ENCODE measurements at regions not wholly inside any gene's neighbourhood (a gene's known extent, or its start where the extent isn't known, plus 50 kb on each side); places are given as distances from the start of the nearest gene placed in this dataset.

DNA sequence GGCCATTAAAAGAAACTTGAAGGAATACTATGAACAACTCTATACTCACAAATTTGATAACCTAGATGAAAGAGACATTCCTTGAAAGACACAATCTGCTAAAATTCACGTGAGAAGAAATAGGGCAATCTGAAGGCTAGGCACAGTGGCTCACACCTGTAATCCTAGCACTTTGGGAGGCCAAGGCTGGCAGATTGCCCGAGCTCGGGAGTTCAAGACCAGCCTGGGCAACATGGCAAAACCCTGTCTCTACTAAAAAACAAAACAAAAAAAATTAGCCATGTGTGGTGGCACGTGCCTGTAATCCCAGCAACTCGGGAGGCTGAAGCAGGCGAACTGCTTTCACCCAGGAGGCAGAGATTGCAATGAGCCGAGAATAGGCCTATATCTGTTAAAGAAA is 104.8 kb downstream of the HES1 start:
- H3K9me2 ChIP-seq (replicated peaks; ENCODE audit: insufficient read depth, low read length), result no peaks in the 10 kb centered on the region
- H3K9ac ChIP-seq (ENCODE audit: low read length), result no peak overlapping the region
- no peak overlapping the region for H2AFZ ChIP-seq (ENCODE audit: low read length)
- no peak for TF ChIP-seq EZH2phosphoT487 (IDR thresholded peaks at IDR 0.05; ENCODE audit: low read length)
- TF ChIP-seq EZH2 (optimal IDR thresholded peaks at IDR 0.05; ENCODE audit: low read depth, low read length), result no peak
- TF ChIP-seq, protein P1, sequence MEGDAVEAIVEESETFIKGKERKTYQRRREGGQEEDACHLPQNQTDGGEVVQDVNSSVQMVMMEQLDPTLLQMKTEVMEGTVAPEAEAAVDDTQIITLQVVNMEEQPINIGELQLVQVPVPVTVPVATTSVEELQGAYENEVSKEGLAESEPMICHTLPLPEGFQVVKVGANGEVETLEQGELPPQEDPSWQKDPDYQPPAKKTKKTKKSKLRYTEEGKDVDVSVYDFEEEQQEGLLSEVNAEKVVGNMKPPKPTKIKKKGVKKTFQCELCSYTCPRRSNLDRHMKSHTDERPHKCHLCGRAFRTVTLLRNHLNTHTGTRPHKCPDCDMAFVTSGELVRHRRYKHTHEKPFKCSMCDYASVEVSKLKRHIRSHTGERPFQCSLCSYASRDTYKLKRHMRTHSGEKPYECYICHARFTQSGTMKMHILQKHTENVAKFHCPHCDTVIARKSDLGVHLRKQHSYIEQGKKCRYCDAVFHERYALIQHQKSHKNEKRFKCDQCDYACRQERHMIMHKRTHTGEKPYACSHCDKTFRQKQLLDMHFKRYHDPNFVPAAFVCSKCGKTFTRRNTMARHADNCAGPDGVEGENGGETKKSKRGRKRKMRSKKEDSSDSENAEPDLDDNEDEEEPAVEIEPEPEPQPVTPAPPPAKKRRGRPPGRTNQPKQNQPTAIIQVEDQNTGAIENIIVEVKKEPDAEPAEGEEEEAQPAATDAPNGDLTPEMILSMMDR (IDR thresholded peaks at IDR 0.05; ENCODE audit: low read length), result no peak
- no peak for DNase-seq
- no peak overlapping the region for H3K27ac ChIP-seq (ENCODE audit: low read length)
- no peaks in the 10 kb centered on the region for H3K36me3 ChIP-seq (replicated peaks; ENCODE audit: insufficient read depth, low read length)
- H3K27me3 ChIP-seq (replicated peaks; ENCODE audit: insufficient read depth, low read length), result no peaks in the 10 kb centered on the region
- no peak overlapping the region for H3K4me2 ChIP-seq (ENCODE audit: low read depth, low read length)
- H4K20me1 ChIP-seq (ENCODE audit: insufficient read depth, low read length), result no peaks in the 10 kb centered on the region
- H3F3A ChIP-seq (ENCODE audit: insufficient read depth, low read length), result no peaks in the 10 kb centered on the region
- H3K9me3 ChIP-seq (replicated peaks; ENCODE audit: insufficient read depth, low read length), result no peaks in the 10 kb centered on the region
- H3K4me3 ChIP-seq (ENCODE audit: low read length), result no peak overlapping the region
- no peaks in the 10 kb centered on the region for H3K4me1 ChIP-seq (ENCODE audit: low read length)
- H3K79me2 ChIP-seq (ENCODE audit: low read length), result no peaks in the 10 kb centered on the region

DNA sequence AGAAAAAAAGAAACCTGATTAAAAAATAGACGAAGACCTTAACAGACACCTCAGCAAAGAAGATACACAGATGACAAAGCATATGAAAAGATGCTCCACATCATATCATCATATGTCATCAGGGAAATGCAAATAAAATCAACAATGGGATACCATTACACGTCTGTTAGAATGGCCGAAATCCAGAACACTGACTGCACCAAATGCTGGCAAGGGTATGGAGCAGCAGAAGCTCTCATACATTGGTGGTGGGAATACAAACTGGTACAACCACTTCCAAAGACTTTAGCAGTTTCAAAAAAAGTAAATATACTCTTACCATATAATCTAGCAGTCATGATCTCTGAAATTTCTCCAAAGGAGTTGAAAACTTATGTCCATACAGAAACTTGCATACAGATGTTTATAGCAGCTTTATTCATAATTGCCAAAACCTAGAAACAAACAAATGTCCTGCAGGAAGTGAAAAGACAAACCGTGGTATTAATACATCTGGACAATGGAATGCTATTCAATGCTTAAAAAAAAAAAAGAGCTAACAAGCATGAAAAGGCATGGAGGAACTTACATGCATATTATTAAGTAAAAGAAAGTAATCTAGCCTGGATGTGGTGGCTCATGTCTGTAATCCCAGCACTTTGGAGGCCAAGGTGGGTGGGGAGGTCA is 107.4 kb downstream of the HES1 start:
- no peak for DNase-seq
- Histone ChIP-seq H3F3A (ENCODE audit: insufficient read depth, low read length) (no peaks in the 10 kb centered on the region), H3K36me3 (replicated peaks; ENCODE audit: insufficient read depth, low read length) (no peaks in the 10 kb centered on the region), H3K4me3 (ENCODE audit: low read length) (no peak overlapping the region), H3K27me3 (replicated peaks; ENCODE audit: insufficient read depth, low read length) (no peaks in the 10 kb centered on the region), H3K4me1 (ENCODE audit: low read length) (no peaks in the 10 kb centered on the region), H4K20me1 (ENCODE audit: insufficient read depth, low read length) (no peaks in the 10 kb centered on the region), H2AFZ (ENCODE audit: low read length) (no peak overlapping the region), H3K4me2 (ENCODE audit: low read depth, low read length) (no peak overlapping the region), H3K9me3 (replicated peaks; ENCODE audit: insufficient read depth, low read length) (no peaks in the 10 kb centered on the region), H3K79me2 (ENCODE audit: low read length) (no peaks in the 10 kb centered on the region), H3K27ac (ENCODE audit: low read length) (no peak overlapping the region), H3K9ac (ENCODE audit: low read length) (no peak overlapping the region), H3K9me2 (replicated peaks; ENCODE audit: insufficient read depth, low read length) (no peaks in the 10 kb centered on the region)
- no peak for TF ChIP-seq EZH2phosphoT487 (IDR thresholded peaks at IDR 0.05; ENCODE audit: low read length)
- TF ChIP-seq, protein P1 (IDR thresholded peaks at IDR 0.05; ENCODE audit: low read length), result no peak
- no peak for TF ChIP-seq EZH2 (optimal IDR thresholded peaks at IDR 0.05; ENCODE audit: low read depth, low read length)

GRCh38 chr3:194244167-194244566 is 107.0 kb downstream of the CPN2 start:
- Histone ChIP-seq H3K36me3 (replicated peaks; ENCODE audit: insufficient read depth, low read length) (no peaks in the 10 kb centered on the region), H3K9ac (ENCODE audit: low read length) (no peak overlapping the region), H3F3A (ENCODE audit: insufficient read depth, low read length) (no peaks in the 10 kb centered on the region), H3K27ac (ENCODE audit: low read length) (no peak overlapping the region), H3K4me1 (ENCODE audit: low read length) (no peaks in the 10 kb centered on the region), H3K27me3 (replicated peaks; ENCODE audit: insufficient read depth, low read length) (no peaks in the 10 kb centered on the region), H4K20me1 (ENCODE audit: insufficient read depth, low read length) (no peaks in the 10 kb centered on the region), H3K9me2 (replicated peaks; ENCODE audit: insufficient read depth, low read length) (no peaks in the 10 kb centered on the region), H3K9me3 (replicated peaks; ENCODE audit: insufficient read depth, low read length) (no peaks in the 10 kb centered on the region), H3K4me3 (ENCODE audit: low read length) (no peak overlapping the region), H3K4me2 (ENCODE audit: low read depth, low read length) (no peak overlapping the region), H2AFZ (ENCODE audit: low read length) (no peak overlapping the region), H3K79me2 (ENCODE audit: low read length) (no peaks in the 10 kb centered on the region)
- no peak for DNase-seq
- TF ChIP-seq EZH2 (optimal IDR thresholded peaks at IDR 0.05; ENCODE audit: low read depth, low read length), result no peak
- TF ChIP-seq EZH2phosphoT487 (IDR thresholded peaks at IDR 0.05; ENCODE audit: low read length), result no peak
- TF ChIP-seq, protein P1 (IDR thresholded peaks at IDR 0.05; ENCODE audit: low read length), result no peak
